Thoracic aorta (tissue), 2 donors: ENCODE measurements at regions not wholly inside any gene's neighbourhood (a gene's known extent, or its start where the extent isn't known, plus 50 kb on each side); places are given as distances from the start of the nearest gene placed in this dataset.

Experiments
- ATAC-seq: fragments of 150-250 bp; one replicate; pipeline ENCODE4 v1.8.0; 2017; ENCODE audit warnings: low read depth; ENCODE audit not compliant: insufficient number of reproducible peaks, low FRiP score
- DNase-seq: peaks from one replicate; pipeline ENCODE4 v3.0.0-alpha.2; 2020; ENCODE audit warnings: low spot score
- H3K27ac ChIP-seq, 2 donors: fragments of 200-600 bp; sonication (generic); 1 replicate in 1 of 2; 2 replicates in 1 of 2; pipeline ENCODE4 v1.5.1; 2016; ENCODE audit warnings: mild to moderate bottlenecking in 2 of 2, moderate library complexity in 2 of 2
- H3K27me3 ChIP-seq: fragments of 200-600 bp; sonication (generic); replicated peaks from 2 replicates; pipeline ENCODE4 v1.6.0; 2016; ENCODE audit warnings: mild to moderate bottlenecking; ENCODE audit not compliant: insufficient read depth
- H3K36me3 ChIP-seq: fragments of 200-600 bp; sonication (generic); one replicate; pipeline ENCODE4 v1.5.1; 2016
- H3K4me1 ChIP-seq, 2 donors: fragments of 200-600 bp; sonication (generic); 1 replicate in 1 of 2; 2 replicates in 1 of 2; pipeline versions ENCODE4 v1.5.1 to v1.6.0; 2016; ENCODE audit warnings: low read depth in 2 of 2, mild to moderate bottlenecking in 1 of 2; ENCODE audit not compliant: control insufficient read depth in 1 of 2
- H3K4me3 ChIP-seq: fragments of 200-600 bp; sonication (generic); 2 replicates; pipeline ENCODE4 v1.5.1; 2016; ENCODE audit warnings: mild to moderate bottlenecking
- H3K9me3 ChIP-seq: fragments of 200-600 bp; sonication (generic); 2 replicates; pipeline ENCODE4 v1.5.1; 2016
- CTCF ChIP-seq: fragments of 200-600 bp; sonication (generic); IDR thresholded peaks from one replicate; pipeline ENCODE4 v1.5.1; 2019; ENCODE audit warnings: antibody characterized with exemption

DNA sequence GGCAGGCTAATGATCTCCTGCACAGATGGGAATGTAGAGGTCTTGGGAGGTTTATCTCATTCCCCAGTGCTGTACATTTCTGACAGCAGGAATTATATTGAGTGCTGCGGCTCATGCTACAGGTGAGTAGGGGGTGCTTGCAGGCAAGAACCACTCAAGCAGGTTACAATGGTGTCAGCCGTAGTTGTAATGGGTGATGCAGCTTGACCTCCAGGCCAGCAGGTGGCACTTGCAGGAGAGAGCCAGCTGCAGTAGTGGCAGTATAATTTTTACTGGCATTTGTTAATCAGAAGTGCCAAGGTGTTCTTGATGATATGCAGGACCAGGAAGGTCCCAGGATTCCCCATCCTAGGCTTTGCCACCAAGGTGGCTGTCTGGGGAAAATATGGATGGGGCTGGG, 759.6 kb upstream of the NDST4 start:
- DNase-seq (no peak), ATAC-seq (no peak)
- H3K9me3 ChIP-seq = no peaks in the 10 kb centered on the region
- no peak for TF ChIP-seq CTCF
- H3K4me3 ChIP-seq = no peak overlapping the region
- no peaks in the 10 kb centered on the region for H3K36me3 ChIP-seq
- no peak overlapping the region for H3K27ac ChIP-seq
- H3K27me3 ChIP-seq = no peaks in the 10 kb centered on the region
- H3K4me1 ChIP-seq = no peaks in the 10 kb centered on the region

- no peaks in the 10 kb centered on the region for H3K27me3 ChIP-seq
- no peak overlapping the region for H3K27ac ChIP-seq
- no peak overlapping the region for H3K4me3 ChIP-seq
- DNase-seq = no peak
- no peaks in the 10 kb centered on the region for H3K9me3 ChIP-seq
- no peak for ATAC-seq
- TF ChIP-seq CTCF = no peak
- H3K4me1 ChIP-seq = no peaks in the 10 kb centered on the region
- no peaks in the 10 kb centered on the region for H3K36me3 ChIP-seq
Observed at GRCh38 chr4:115871596-115871995, 758.2 kb upstream of the NDST4 start.

GRCh38 chr4:115866364-115866896, 753.0 kb upstream of the NDST4 start:
- H3K9me3 ChIP-seq = no peaks in the 10 kb centered on the region
- no peak overlapping the region for H3K27ac ChIP-seq
- H3K4me3 ChIP-seq = no peak overlapping the region
- H3K27me3 ChIP-seq = no peaks in the 10 kb centered on the region
- DNase-seq (no peak), ATAC-seq (no peak)
- H3K36me3 ChIP-seq = no peaks in the 10 kb centered on the region
- TF ChIP-seq CTCF = no peak
- H3K4me1 ChIP-seq = no peaks in the 10 kb centered on the region

DNA sequence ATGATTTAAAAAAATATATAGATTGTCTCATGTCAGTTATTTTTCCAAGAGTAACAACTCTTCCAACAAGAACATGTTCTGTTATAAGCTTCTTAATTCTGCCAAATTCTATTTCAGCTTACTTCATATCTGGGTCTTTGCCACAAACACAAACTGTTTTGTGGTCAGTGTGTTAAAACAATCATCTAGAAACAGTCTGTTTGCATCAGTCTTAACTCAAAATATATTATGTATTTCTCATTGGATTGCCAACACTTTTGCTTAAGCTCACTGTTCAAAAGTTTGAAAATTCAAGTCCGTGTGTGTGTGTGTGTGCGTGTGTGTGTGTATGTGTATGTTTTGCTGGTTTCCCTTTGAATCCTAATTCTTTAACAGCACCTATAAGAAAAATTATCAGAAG, 752.3 kb upstream of the NDST4 start:
- Histone ChIP-seq H3K27ac (no peak overlapping the region), H3K4me1 (no peaks in the 10 kb centered on the region), H3K9me3 (no peaks in the 10 kb centered on the region), H3K4me3 (no peak overlapping the region), H3K27me3 (no peaks in the 10 kb centered on the region), H3K36me3 (no peaks in the 10 kb centered on the region)
- ATAC-seq (no peak), DNase-seq (no peak)
- TF ChIP-seq CTCF = no peak

DNA sequence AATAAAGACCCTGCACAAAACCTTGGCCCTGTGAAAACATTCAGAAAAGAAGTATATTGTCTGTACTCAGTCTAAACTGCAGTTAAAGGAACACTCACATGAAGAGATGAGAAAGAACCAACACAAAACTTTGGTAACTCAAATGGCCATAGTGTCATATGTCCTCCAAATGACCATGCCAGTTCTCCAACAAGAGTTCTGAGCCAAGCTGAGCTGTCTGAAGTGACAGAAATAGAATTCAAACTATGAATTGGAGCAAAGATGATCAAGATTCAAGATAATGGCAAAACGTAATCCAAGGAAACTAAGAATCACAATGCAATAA, 739.3 kb upstream of the NDST4 start:
- H3K36me3 ChIP-seq = no peaks in the 10 kb centered on the region
- no peaks in the 10 kb centered on the region for H3K9me3 ChIP-seq
- DNase-seq = no peak
- H3K4me3 ChIP-seq = no peak overlapping the region
- TF ChIP-seq CTCF = no peak
- no peaks in the 10 kb centered on the region for H3K27me3 ChIP-seq
- H3K27ac ChIP-seq = no peak overlapping the region
- ATAC-seq = no peak
- no peaks in the 10 kb centered on the region for H3K4me1 ChIP-seq
